ENCODE measurements at regions not wholly inside any gene's neighbourhood (a gene's known extent, or its start where the extent isn't known, plus 50 kb on each side); places are given as distances from the start of the nearest gene placed in this dataset.
A peak's percentile ranks its signal among the peaks of the same experiment; 100 is the strongest.

DNA sequence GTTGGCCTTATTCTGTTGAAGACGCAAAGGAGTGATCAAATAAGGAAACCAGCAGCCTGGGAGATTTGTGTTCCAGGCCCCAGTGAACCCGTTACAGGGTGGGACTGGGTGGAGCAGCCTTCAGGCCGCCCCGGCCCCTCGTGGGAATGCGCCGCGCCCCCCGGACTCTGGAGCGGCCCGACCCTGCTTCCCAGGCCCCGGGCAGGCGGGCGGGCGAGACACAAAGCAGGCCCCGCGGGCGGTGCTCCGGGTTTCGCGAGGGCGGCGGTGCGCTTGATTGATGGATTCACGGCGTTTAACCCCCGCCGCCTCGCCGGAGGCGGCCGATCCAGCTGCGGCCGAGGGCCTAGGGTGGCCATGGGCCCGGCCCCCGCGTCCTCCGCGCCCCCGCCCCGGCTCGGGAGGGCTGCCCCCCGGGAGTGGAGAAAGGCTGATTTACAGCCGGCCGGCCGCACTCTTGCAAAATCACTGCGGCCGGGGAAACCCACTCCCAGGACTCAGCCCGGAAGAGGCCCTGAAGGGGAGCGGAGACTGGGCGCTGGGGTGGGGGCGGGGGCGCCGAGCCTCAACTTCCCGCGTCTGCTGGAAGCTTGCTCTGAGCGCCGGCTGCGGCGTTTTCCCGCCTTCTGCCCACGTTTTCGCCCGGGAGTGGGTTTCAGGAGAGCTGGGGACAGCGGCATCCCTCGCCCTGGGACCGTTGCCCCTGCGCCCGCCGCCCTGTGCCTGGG, 299.6 kb upstream of the NFE2L3 start:
- Histone ChIP-seq H2BK15ac (replicated peaks; ENCODE audit: low read depth) (peak overlapping the region; percentile 14), H4K8ac (ENCODE audit: low read depth, low read length) (peak overlapping the region; percentile 7), H3K79me2 (ENCODE audit: control insufficient read depth, insufficient read depth, low read length) (no peaks in the 10 kb centered on the region), H2BK120ac (ENCODE audit: low read depth, low read length) (no peak overlapping the region), H2AK5ac (ENCODE audit: low read length) (no peak overlapping the region), H3K27me3 (ENCODE audit: insufficient read depth, low read length, poor library complexity) (peaks cover 7% of the 10 kb centered on the region), H3K18ac (ENCODE audit: low read length) (peak overlapping the region; percentile 94), H3K23ac (ENCODE audit: low read length) (no peak overlapping the region), H4K5ac (ENCODE audit: low read length) (no peak overlapping the region), H3K27ac (ENCODE audit: low read depth, low read length) (no peak overlapping the region), H2BK5ac (ENCODE audit: low read length) (no peak overlapping the region), H3K79me1 (ENCODE audit: low read length) (no peaks in the 10 kb centered on the region), H3K4me3 (ENCODE audit: low read length) (no peak overlapping the region), H3K56ac (ENCODE audit: low read length) (peak overlapping the region; percentile 61), H3K36me3 (ENCODE audit: control insufficient read depth, insufficient read depth, low read length) (no peaks in the 10 kb centered on the region), H3K4me2 (ENCODE audit: low read length) (peak overlapping the region; percentile 77), H3K4ac (ENCODE audit: low read depth, low read length) (peak overlapping the region; percentile 93), H3K9ac (ENCODE audit: low read length) (peak overlapping the region; percentile 46), H3K4me1 (ENCODE audit: control insufficient read depth, low read depth, low read length) (peaks cover 5% of the 10 kb centered on the region)
- peak; percentile 56 for DNase-seq
- WGBS (ENCODE audit: extremely low coverage, insufficient coverage, low lambda C conversion rate), result no CpG with 5 or more reads among the region's 70 CpGs

DNA sequence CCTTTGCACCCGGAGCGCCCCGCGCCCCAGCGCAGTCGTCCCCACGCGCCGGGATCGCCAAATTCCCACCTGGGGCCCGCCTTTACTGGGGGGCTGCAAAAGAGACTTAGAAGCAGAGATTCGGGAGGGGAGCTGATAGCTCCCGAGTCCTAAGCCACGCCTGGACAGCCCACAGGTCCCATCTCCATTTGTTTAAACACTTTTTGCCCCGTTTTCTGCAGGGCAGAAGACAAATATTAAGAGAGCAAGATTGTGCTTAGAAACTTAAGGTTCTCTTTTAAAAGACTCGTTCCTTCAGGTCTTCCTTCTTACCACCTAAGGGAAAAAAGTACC, 299.1 kb upstream of the NFE2L3 start:
- H3K36me3 ChIP-seq (ENCODE audit: control insufficient read depth, insufficient read depth, low read length), result no peaks in the 10 kb centered on the region
- peak overlapping the region; percentile 7 for H4K8ac ChIP-seq (ENCODE audit: low read depth, low read length)
- no peak overlapping the region for H2AK5ac ChIP-seq (ENCODE audit: low read length)
- peak overlapping the region; percentile 14 for H2BK15ac ChIP-seq (replicated peaks; ENCODE audit: low read depth)
- whole genome bisulfite sequencing (ENCODE audit: extremely low coverage, insufficient coverage, low lambda C conversion rate), result no CpG with 5 or more reads among the region's 16 CpGs
- H3K27me3 ChIP-seq (ENCODE audit: insufficient read depth, low read length, poor library complexity), result peaks cover 7% of the 10 kb centered on the region
- H3K23ac ChIP-seq (ENCODE audit: low read length), result no peak overlapping the region
- H3K18ac ChIP-seq (ENCODE audit: low read length), result peak overlapping the region; percentile 94
- H3K4ac ChIP-seq (ENCODE audit: low read depth, low read length), result no peak overlapping the region
- H3K4me2 ChIP-seq (ENCODE audit: low read length), result peak overlapping the region; percentile 77
- H3K79me1 ChIP-seq (ENCODE audit: low read length), result no peaks in the 10 kb centered on the region
- no peak for DNase-seq
- no peak overlapping the region for H3K4me3 ChIP-seq (ENCODE audit: low read length)
- no peak overlapping the region for H3K27ac ChIP-seq (ENCODE audit: low read depth, low read length)
- H3K79me2 ChIP-seq (ENCODE audit: control insufficient read depth, insufficient read depth, low read length), result no peaks in the 10 kb centered on the region
- peak overlapping the region; percentile 61 for H3K56ac ChIP-seq (ENCODE audit: low read length)
- H2BK120ac ChIP-seq (ENCODE audit: low read depth, low read length), result no peak overlapping the region
- H3K4me1 ChIP-seq (ENCODE audit: control insufficient read depth, low read depth, low read length), result peaks cover 2% of the 10 kb centered on the region
- no peak overlapping the region for H4K5ac ChIP-seq (ENCODE audit: low read length)
- H3K9ac ChIP-seq (ENCODE audit: low read length), result peak overlapping the region; percentile 46
- no peak overlapping the region for H2BK5ac ChIP-seq (ENCODE audit: low read length)

DNA sequence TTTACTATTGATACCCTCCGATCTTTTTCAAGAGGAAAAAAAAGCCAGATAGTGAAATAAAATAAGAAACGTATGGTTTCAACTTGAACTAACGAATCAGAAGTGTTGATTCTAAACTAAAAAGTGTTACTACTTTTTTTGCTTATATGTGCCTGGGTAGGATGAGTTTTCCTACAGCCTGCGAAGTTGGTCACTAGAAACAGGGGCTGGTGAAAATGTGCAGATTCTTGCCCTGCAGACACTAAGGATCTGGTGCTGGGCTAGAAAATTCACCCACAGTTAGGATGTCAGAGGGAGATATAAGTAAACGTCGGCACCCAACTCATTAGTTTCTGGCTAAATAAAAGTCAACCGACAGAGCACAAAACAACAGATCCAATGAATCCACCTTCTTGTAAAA, 298.7 kb upstream of the NFE2L3 start:
- no peaks in the 10 kb centered on the region for H3K79me2 ChIP-seq (ENCODE audit: control insufficient read depth, insufficient read depth, low read length)
- H3K27me3 ChIP-seq (ENCODE audit: insufficient read depth, low read length, poor library complexity), result peaks cover 7% of the 10 kb centered on the region
- no peak overlapping the region for H3K4ac ChIP-seq (ENCODE audit: low read depth, low read length)
- no peak overlapping the region for H2BK120ac ChIP-seq (ENCODE audit: low read depth, low read length)
- no peak overlapping the region for H3K9ac ChIP-seq (ENCODE audit: low read length)
- no peak overlapping the region for H2BK5ac ChIP-seq (ENCODE audit: low read length)
- no peak overlapping the region for H3K18ac ChIP-seq (ENCODE audit: low read length)
- peaks cover 4% of the 10 kb centered on the region for H3K4me1 ChIP-seq (ENCODE audit: control insufficient read depth, low read depth, low read length)
- H3K56ac ChIP-seq (ENCODE audit: low read length), result no peak overlapping the region
- no peak overlapping the region for H2BK15ac ChIP-seq (replicated peaks; ENCODE audit: low read depth)
- H4K8ac ChIP-seq (ENCODE audit: low read depth, low read length), result no peak overlapping the region
- H3K4me2 ChIP-seq (ENCODE audit: low read length), result no peak overlapping the region
- no peaks in the 10 kb centered on the region for H3K36me3 ChIP-seq (ENCODE audit: control insufficient read depth, insufficient read depth, low read length)
- WGBS (ENCODE audit: extremely low coverage, insufficient coverage, low lambda C conversion rate), result no CpG with 5 or more reads among the region's 7 CpGs
- H3K27ac ChIP-seq (ENCODE audit: low read depth, low read length), result no peak overlapping the region
- no peak overlapping the region for H4K5ac ChIP-seq (ENCODE audit: low read length)
- no peaks in the 10 kb centered on the region for H3K79me1 ChIP-seq (ENCODE audit: low read length)
- no peak overlapping the region for H2AK5ac ChIP-seq (ENCODE audit: low read length)
- no peak overlapping the region for H3K23ac ChIP-seq (ENCODE audit: low read length)
- no peak overlapping the region for H3K4me3 ChIP-seq (ENCODE audit: low read length)
- no peak for DNase-seq

DNA sequence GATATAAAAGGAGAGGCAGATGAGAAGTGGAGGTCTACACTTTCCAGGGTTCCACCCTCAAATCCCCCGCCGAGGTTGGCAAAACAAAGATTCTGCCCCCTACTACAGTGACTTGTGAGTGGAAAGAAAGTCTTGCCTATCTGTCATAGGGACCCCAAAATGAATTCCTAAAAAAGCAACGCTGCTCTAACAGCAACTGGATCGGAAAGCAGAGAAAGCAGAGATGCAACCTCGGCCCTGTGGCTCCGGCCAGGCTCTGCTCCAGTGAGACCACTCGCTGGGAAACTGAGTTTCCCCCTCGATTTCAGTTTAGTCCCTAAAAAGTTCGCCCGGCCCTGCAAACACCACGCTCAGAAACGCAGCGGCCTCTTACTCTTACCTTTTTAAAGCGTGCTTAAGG, 297.9 kb upstream of the NFE2L3 start:
- H4K8ac ChIP-seq (ENCODE audit: low read depth, low read length), result no peak overlapping the region

DNA sequence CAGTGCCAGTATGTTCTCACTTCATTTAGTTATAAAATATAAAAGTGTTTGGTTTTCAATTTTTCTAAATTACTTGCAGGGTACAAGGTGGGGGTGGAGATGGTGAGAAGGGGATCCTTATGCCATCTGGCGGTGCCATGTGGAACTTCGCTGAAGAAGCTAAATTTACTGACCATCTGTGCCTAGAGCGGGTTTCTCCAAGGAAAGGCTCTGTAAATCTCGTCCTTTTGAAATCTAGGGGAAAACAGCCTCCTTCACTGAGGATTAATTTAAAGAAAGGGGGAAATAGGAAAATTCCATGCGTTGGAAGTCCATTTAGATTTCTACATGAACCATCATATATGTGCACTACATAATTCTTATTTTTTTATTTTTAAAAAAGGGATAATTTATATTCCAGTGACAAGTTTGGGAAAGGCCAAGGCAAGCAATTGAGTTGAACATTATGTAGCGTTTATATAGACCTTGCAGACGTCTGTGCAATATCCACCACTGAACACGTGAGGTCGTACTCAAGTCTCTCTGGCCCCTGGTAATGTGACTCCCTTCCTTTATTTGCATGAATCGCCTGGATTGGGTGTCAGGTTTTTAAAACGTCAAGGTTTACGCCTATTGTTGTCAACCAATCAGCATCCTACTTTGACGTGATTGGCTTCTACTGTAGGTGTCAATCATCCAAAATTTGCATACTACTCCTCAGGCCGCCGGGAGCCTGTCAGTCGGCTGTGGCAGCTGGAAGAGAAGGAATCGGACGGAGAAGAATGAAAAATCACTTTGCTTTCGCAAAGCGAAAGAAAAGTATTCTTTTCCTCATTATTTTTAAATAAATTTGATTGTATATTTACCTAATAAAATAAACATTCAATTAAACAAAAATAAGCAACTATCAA, 297.1 kb upstream of the NFE2L3 start:
- Histone ChIP-seq H2BK15ac (replicated peaks; ENCODE audit: low read depth) (no peak overlapping the region), H3K4ac (ENCODE audit: low read depth, low read length) (no peak overlapping the region), H3K18ac (ENCODE audit: low read length) (no peak overlapping the region), H3K27me3 (ENCODE audit: insufficient read depth, low read length, poor library complexity) (peaks cover 11% of the 10 kb centered on the region), H3K79me1 (ENCODE audit: low read length) (no peaks in the 10 kb centered on the region), H3K4me1 (ENCODE audit: control insufficient read depth, low read depth, low read length) (peaks cover 4% of the 10 kb centered on the region), H2AK5ac (ENCODE audit: low read length) (no peak overlapping the region), H3K36me3 (ENCODE audit: control insufficient read depth, insufficient read depth, low read length) (no peaks in the 10 kb centered on the region), H3K9ac (ENCODE audit: low read length) (no peak overlapping the region), H2BK120ac (ENCODE audit: low read depth, low read length) (no peak overlapping the region), H3K4me2 (ENCODE audit: low read length) (no peak overlapping the region), H4K8ac (ENCODE audit: low read depth, low read length) (no peak overlapping the region), H3K23ac (ENCODE audit: low read length) (no peak overlapping the region), H3K27ac (ENCODE audit: low read depth, low read length) (no peak overlapping the region), H2BK5ac (ENCODE audit: low read length) (no peak overlapping the region), H3K4me3 (ENCODE audit: low read length) (no peak overlapping the region), H3K56ac (ENCODE audit: low read length) (no peak overlapping the region), H4K5ac (ENCODE audit: low read length) (no peak overlapping the region), H3K79me2 (ENCODE audit: control insufficient read depth, insufficient read depth, low read length) (no peaks in the 10 kb centered on the region)
- peak; percentile 100 for DNase-seq
- no CpG with 5 or more reads among the region's 20 CpGs for WGBS (ENCODE audit: extremely low coverage, insufficient coverage, low lambda C conversion rate)

More for the DNA sequence above, 297.9 kb upstream of the NFE2L3 start:
- Histone ChIP-seq H3K79me1 (ENCODE audit: low read length) (no peaks in the 10 kb centered on the region), H3K18ac (ENCODE audit: low read length) (peak overlapping the region; percentile 25), H4K5ac (ENCODE audit: low read length) (no peak overlapping the region), H3K27ac (ENCODE audit: low read depth, low read length) (no peak overlapping the region), H3K79me2 (ENCODE audit: control insufficient read depth, insufficient read depth, low read length) (no peaks in the 10 kb centered on the region), H2AK5ac (ENCODE audit: low read length) (no peak overlapping the region), H2BK5ac (ENCODE audit: low read length) (no peak overlapping the region), H3K4me3 (ENCODE audit: low read length) (no peak overlapping the region), H3K56ac (ENCODE audit: low read length) (peak overlapping the region; percentile 44), H3K4ac (ENCODE audit: low read depth, low read length) (no peak overlapping the region), H3K9ac (ENCODE audit: low read length) (peak overlapping the region; percentile 4), H3K23ac (ENCODE audit: low read length) (no peak overlapping the region), H3K4me1 (ENCODE audit: control insufficient read depth, low read depth, low read length) (peaks cover 4% of the 10 kb centered on the region), H3K4me2 (ENCODE audit: low read length) (peak overlapping the region; percentile 23), H3K27me3 (ENCODE audit: insufficient read depth, low read length, poor library complexity) (peaks cover 7% of the 10 kb centered on the region), H2BK120ac (ENCODE audit: low read depth, low read length) (no peak overlapping the region), H2BK15ac (replicated peaks; ENCODE audit: low read depth) (no peak overlapping the region), H3K36me3 (ENCODE audit: control insufficient read depth, insufficient read depth, low read length) (no peaks in the 10 kb centered on the region)
- no peak for DNase-seq
- WGBS (ENCODE audit: extremely low coverage, insufficient coverage, low lambda C conversion rate), result no CpG with 5 or more reads among the region's 14 CpGs
